CD4-positive, alpha-beta T cell (primary cell): ENCODE measurements at regions not wholly inside any gene's neighbourhood (a gene's known extent, or its start where the extent isn't known, plus 50 kb on each side); places are given as distances from the start of the nearest gene placed in this dataset.

Source experiments
- ATAC-seq: fragments of 200-7000 bp; cut with Tn5 transposase; one replicate; pipeline ENCODE4 v1.10.0; 2022; ENCODE audit warnings: mild to moderate bottlenecking; ENCODE audit not compliant: poor library complexity
- CTCF ChIA-PET: fragments of 350-600 bp; sonication (Branson Sonifier 250); formaldehyde crosslinking; loops from one replicate; lab custom pipeline; 2021; ENCODE audit warnings: antibody characterized with exemption, inconsistent platforms; lab: Charles Lee
- POLR2A ChIA-PET: fragments of 350-600 bp; sonication (Branson Sonifier 250); formaldehyde crosslinking; loops from one replicate; lab custom pipeline; 2021; ENCODE audit warnings: antibody characterized with exemption, inconsistent platforms; lab: Charles Lee
- DNase-seq, 14 experiments: peaks; one replicate each; pipeline ENCODE4 v3.0.0-alpha.2; 2013 to 2020; ENCODE audit warnings: mixed read lengths in 2 of 14
- H3K27ac ChIP-seq, 2 donors: one replicate each; pipeline versions ENCODE4 v1.5.1 to v1.7.0; 2013; ENCODE audit warnings: low read length in 2 of 2, low read depth in 1 of 2, mild to moderate bottlenecking in 1 of 2
- H3K27me3 ChIP-seq, 2 experiments: 1 replicate in 1 of 2; 2 replicates in 1 of 2; pipeline versions ENCODE4 v1.6.1 to v1.7.0; 2013; ENCODE audit warnings: low read length in 2 of 2, control low read depth in 1 of 2, mild to moderate bottlenecking in 1 of 2, moderate library complexity in 1 of 2; ENCODE audit not compliant: insufficient read depth in 2 of 2, control insufficient read depth in 1 of 2
- H3K36me3 ChIP-seq: one replicate; pipeline ENCODE4 v1.6.1; 2013; ENCODE audit warnings: low read length, control low read depth; ENCODE audit not compliant: insufficient read depth
- H3K4me1 ChIP-seq: one replicate; pipeline ENCODE4 v1.6.1; 2013; ENCODE audit warnings: low read length, control low read depth; ENCODE audit not compliant: insufficient read depth
- H3K4me3 ChIP-seq: one replicate; pipeline ENCODE4 v1.5.1; 2013; ENCODE audit warnings: mild to moderate bottlenecking, low read length, moderate library complexity
- H3K9me3 ChIP-seq, 2 experiments: 1 replicate in 1 of 2; 2 replicates in 1 of 2; pipeline versions ENCODE4 v1.6.1 to v1.7.0; 2013; ENCODE audit warnings: low read length in 2 of 2, mild to moderate bottlenecking in 2 of 2, control low read depth in 1 of 2, moderate library complexity in 1 of 2; ENCODE audit not compliant: control insufficient read depth in 1 of 2, insufficient read depth in 1 of 2
- H3K27ac Mint-ChIP-seq: one replicate; pipeline ENCODE4 v1.8.0; 2020; ENCODE audit warnings: mixed read lengths
- H3K27me3 Mint-ChIP-seq: one replicate; pipeline ENCODE4 v1.8.0; 2021; ENCODE audit warnings: mixed read lengths
- H3K36me3 Mint-ChIP-seq: one replicate; pipeline ENCODE4 v1.8.0; 2021; ENCODE audit warnings: low read depth, mixed read lengths
- H3K4me1 Mint-ChIP-seq: one replicate; pipeline ENCODE4 v1.8.0; 2021; ENCODE audit warnings: low read depth, mixed read lengths
- H3K4me3 Mint-ChIP-seq: one replicate; pipeline ENCODE4 v1.8.0; 2020; ENCODE audit warnings: mild to moderate bottlenecking, mixed read lengths
- H3K9me3 Mint-ChIP-seq: one replicate; pipeline ENCODE4 v1.8.0; 2020; ENCODE audit warnings: mixed read lengths
- CTCF ChIP-seq: fragments of 200-600 bp; IDR thresholded peaks from one replicate; pipeline ENCODE4 v1.8.0; 2022; ENCODE audit warnings: antibody characterized with exemption, mild to moderate bottlenecking
- intact Hi-C, 2 experiments: fragments of 100-400 bp; cut with DNase I in 1 of 2; cut with micrococcal nuclease in 1 of 2; formaldehyde crosslinking; loops; one replicate each; pipeline versions ENCODE4 v1.15.1 to v1.9.0; 2023 to 2025; cut with DNase I, micrococcal nuclease

- Histone ChIP-seq H3K9me3 (no peaks in the 10 kb centered on the region), H3K27ac (no peak overlapping the region), H3K27me3 (no peaks in the 10 kb centered on the region), H3K36me3 (no peaks in the 10 kb centered on the region), H3K4me1 (no peaks in the 10 kb centered on the region), H3K4me3 (no peak overlapping the region)
- intact Hi-C loops: no loop called here
- Mint-ChIP-seq H3K27me3 (peaks cover 13% of the 10 kb centered on the region), H3K36me3 (no peaks in the 10 kb centered on the region), H3K4me1 (no peaks in the 10 kb centered on the region), H3K9me3 (no peaks in the 10 kb centered on the region), H3K27ac (no peak overlapping the region), H3K4me3 (no peak overlapping the region)
- no peak for TF ChIP-seq CTCF
- ChIA-PET CTCF (no interaction called here), POLR2A (no interaction called here)
- ATAC-seq: no peak
- DNase-seq: no peak
These were observed 255.6 kb upstream of the PMEPA1 start for GRCh38 chr20:57965441-57965840.

GRCh38 chr20:57964011-57964862 is 254.4 kb upstream of the PMEPA1 start:
- Mint-ChIP-seq H3K9me3 (no peaks in the 10 kb centered on the region), H3K27ac (no peak overlapping the region), H3K27me3 (peaks cover 18% of the 10 kb centered on the region), H3K4me3 (no peak overlapping the region), H3K4me1 (no peaks in the 10 kb centered on the region), H3K36me3 (no peaks in the 10 kb centered on the region)
- Histone ChIP-seq H3K9me3 (no peaks in the 10 kb centered on the region), H3K27me3 (no peaks in the 10 kb centered on the region), H3K4me1 (no peaks in the 10 kb centered on the region), H3K36me3 (no peaks in the 10 kb centered on the region), H3K27ac (no peak overlapping the region), H3K4me3 (no peak overlapping the region)
- ATAC-seq: no peak
- POLR2A ChIA-PET: no interaction called here
- intact Hi-C loops: no loop called here
- TF ChIP-seq CTCF: no peak
- CTCF ChIA-PET: no interaction called here
- DNase-seq: no peak

GRCh38 chr20:57960803-57961575 is 251.2 kb upstream of the PMEPA1 start:
- Histone ChIP-seq H3K4me3 (no peak overlapping the region), H3K27me3 (no peaks in the 10 kb centered on the region), H3K4me1 (no peaks in the 10 kb centered on the region), H3K36me3 (no peaks in the 10 kb centered on the region), H3K27ac (no peak overlapping the region), H3K9me3 (no peaks in the 10 kb centered on the region)
- Mint-ChIP-seq H3K9me3 (no peaks in the 10 kb centered on the region), H3K4me3 (no peak overlapping the region), H3K27me3 (peaks cover 10% of the 10 kb centered on the region), H3K4me1 (no peaks in the 10 kb centered on the region), H3K36me3 (no peaks in the 10 kb centered on the region), H3K27ac (no peak overlapping the region)
- ATAC-seq (no peak), DNase-seq (no peak)
- POLR2A ChIA-PET: interaction anchor here (0.5 kb wide), 1 partner anchor 772 kb away, joined by 5 read pairs; no protein-coding TSS in a partner anchor
- intact Hi-C loops: no loop called here
- no peak for TF ChIP-seq CTCF
- CTCF ChIA-PET: no interaction called here
